Right lung (tissue), 2 donors: ENCODE measurements at regions not wholly inside any gene's neighbourhood (a gene's known extent, or its start where the extent isn't known, plus 50 kb on each side); places are given as distances from the start of the nearest gene placed in this dataset.

ENCODE experiments used
- DNase-seq, 2 donors: peaks; one replicate each; pipeline ENCODE4 v3.0.0-alpha.2; 2013

GRCh38 chr16:56090076-56090475 is 101.2 kb upstream of the GNAO1 start:
- DNase-seq = no peak

GRCh38 chr16:56087626-56088025 is 103.7 kb upstream of the GNAO1 start:
- no peak for DNase-seq

DNA sequence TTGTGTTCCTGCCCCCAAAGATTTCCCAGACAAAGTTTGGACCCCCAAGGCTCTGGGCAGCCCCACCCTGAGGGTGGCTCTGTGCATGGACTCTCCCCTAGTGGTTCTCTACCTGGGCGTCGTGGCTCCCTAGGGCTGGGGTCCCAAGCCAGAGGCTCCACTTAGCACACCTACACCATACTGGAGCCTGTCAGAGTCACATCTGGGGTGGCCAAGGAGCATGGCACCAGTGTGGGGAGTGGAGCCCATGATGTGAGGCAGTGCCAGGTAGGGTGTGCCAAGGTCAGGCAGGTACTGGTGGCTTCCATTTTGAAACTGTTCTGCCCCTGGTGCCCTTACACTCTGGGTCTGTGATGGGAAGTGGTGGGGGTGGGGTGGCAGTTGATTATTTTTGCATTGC is 109.9 kb upstream of the GNAO1 start:
- DNase-seq = no peak

- DNase-seq = no peak
Observed at GRCh38 chr16:56075732-56076388, 115.4 kb upstream of the GNAO1 start.

DNA sequence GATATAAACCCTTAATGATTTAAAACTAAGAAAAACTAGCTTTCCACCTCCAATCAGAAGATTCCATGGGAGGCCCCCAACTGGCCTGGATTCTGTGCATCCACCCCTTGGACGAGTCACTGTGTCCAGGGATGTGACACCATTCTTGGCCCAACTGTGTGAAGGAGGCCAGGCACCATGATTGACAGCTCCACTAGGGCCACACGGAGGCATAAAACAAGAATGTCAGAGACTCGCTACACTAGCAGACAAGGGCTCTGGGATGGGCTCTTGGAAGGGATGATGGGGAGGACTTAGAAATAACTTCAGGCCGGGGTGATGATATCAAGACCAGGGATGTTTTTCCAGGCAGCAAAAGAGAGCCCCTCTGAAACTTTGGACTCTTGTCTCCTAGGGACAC is 117.8 kb upstream of the GNAO1 start:
- no peak for DNase-seq

DNA sequence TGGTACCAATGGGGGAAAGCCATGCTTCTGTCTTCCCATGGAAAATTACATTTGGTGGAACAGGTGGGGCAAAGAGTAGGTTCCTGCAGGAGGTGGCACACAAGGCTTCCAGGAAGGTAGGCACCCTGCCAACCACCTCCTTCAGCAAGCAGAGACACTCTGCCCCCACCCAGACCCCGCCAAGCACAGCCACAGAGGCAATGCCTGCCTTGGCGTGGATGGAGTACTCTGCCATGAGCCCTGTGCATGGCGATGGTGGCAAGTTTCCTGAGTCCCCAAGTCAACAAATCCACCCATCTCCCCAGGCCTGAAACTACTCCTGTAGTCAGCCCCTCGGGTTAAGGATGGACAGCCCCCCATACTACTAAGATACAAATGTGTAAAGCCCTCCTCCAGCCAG is 119.2 kb upstream of the GNAO1 start:
- DNase-seq = no peak

DNA sequence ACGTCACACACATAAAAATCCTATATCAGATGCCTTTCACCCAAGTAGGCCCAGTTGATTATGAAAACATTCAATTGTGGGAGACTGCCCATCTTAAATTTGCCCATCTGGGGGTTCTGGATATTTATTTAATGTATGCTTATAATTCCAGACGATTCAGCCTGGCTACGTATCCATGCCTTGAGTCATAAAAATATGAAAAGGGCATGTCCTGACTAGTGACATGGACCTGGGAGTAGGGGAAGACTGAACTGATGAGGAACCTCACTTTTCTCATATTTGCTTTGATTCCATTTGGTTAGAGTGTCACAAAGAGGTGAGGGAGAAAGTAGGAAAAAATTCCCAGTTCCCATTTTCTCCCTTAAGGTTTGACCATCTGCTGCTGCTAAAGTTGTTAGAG is 122.5 kb upstream of the GNAO1 start:
- DNase-seq = no peak

- no peak for DNase-seq
Observed at GRCh38 chr16:56068314-56068713, 123.0 kb upstream of the GNAO1 start.

GRCh38 chr16:56067406-56067805 is 123.9 kb upstream of the GNAO1 start:
- DNase-seq = no peak

DNA sequence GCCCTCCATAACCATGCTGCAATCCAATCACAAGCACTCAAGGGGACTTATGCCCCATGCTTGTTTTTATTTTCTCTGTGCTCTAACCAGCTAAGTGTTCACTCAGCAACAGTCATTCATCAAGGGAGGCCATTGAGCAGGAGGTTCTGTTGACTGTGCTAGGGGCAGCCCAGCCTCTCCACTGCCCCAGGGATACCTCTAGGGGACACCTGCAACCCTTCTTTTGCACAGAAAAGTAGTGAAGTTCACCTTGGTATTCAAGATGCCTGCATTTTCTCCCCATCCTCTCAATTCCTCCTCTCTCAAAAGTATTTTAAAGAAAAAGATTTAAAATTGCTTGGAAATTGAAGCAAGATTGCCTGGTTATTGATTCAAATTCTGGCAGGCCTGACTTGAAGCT is 124.7 kb upstream of the GNAO1 start:
- no peak for DNase-seq

DNA sequence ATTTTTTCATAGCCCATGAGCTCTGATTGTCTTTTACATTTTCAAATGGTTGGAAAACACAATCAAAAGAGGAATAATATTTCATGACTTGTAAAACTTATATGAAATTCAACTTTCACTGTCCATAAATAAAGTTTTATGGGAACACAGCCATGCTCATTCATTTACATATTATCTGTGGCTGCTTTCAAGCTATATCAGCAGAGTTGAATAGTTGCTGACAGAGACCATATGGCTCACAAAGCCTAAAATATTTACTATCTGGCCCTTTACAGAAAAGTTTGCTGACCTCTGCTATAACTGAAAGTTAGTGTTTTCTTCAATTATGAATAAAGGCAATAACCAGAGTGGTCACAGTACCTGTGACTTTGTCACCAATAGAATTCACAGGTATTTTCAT is 128.2 kb upstream of the GNAO1 start:
- DNase-seq = no peak

GRCh38 chr16:56057151-56057550 is 134.1 kb upstream of the GNAO1 start:
- no peak for DNase-seq

DNA sequence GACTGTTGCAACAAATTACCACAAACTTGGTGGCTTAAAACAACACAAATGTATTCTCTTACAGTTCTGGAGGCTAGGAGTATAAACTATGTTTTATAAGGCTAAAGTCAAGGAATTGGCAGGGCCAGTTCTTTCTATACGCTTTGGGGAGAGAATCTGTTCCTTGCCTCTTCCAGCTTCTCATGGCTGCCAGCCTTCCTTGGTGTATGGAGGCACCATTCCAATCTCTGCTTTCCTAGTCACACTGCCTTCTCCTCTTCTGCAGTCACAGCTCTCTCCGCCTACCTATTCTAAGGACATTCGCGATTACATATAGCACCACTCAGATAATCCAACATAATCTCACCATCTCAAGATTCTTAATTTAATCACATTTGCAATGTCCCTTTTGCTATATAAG is 140.4 kb upstream of the GNAO1 start:
- DNase-seq = no peak

DNA sequence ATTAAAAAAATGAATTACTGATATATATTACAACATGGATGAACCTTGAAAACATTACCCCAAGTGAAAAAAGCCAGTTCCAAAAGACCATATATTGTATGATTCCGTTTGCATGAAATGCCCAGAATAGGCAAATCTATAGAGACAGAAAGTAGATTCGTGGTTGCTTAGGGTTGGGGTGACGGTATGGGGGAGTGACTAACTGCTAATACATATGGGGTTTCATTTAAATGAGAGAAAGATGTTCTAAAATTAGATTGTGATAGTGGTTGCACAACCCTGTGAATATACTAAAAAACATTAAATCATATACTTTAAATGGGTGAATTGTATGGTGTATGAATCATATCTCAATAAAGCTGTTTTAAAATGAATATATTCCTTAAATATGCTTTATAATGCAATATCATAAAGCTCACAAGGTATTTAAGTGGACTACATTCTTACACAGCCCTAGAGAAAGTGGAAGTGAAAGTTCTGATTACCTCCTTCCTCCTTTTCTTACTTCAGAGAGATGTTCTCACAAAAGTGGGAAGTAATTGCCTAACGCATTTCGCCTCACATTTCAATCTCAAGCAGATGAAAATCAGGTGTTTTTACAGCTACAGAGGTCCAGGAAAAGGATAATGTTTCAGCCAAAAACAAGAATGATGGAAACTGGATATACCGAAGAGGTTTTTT is 142.7 kb upstream of the GNAO1 start:
- DNase-seq = no peak

- peak; percentile 9 to 15 for DNase-seq
Observed at GRCh38 chr16:56047307-56048234, 143.7 kb upstream of the GNAO1 start.

- DNase-seq = no peak
Observed at GRCh38 chr16:56042416-56042815, 148.9 kb upstream of the GNAO1 start.

GRCh38 chr16:56041556-56042140 is 149.6 kb upstream of the GNAO1 start:
- no peak for DNase-seq

DNA sequence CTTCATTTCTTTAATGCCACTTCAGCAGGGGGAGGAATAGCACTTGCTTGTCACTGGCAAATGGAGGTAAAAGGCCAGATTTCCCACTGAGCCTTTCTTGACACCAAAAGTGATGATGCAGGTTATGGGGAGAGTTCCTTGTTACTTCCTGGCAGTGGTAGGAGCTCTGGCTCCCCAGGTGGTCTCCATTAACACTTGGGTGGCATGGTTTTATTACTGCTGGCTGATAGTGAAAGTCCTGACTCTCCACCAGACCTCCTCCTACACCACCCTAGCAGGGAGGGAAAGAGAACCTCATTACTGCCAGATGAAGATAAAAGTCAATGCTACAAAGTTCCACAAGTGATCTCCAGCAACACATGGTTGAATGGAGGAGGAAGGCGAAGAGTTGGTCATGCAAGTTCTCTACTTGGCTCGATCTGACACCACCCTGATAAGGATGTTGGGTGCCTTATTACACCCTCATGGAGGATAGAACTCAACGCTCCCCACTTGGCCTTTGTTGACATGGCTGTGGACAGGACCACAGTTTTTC is 152.7 kb upstream of the GNAO1 start:
- no peak for DNase-seq

- DNase-seq = no peak
Observed at GRCh38 chr16:56032072-56032471, 156.9 kb upstream of the CES5A start.

GRCh38 chr16:56029026-56029425 is 153.9 kb upstream of the CES5A start:
- no peak for DNase-seq

GRCh38 chr16:56022818-56023217 is 147.6 kb upstream of the CES5A start:
- no peak for DNase-seq

GRCh38 chr16:56019274-56019673 is 144.1 kb upstream of the CES5A start:
- DNase-seq = no peak
